NCI-H2171 treated with DMSO at 0.1 percent for 48 hours (cell line): ENCODE measurements at regions not wholly inside any gene's neighbourhood (a gene's known extent, or its start where the extent isn't known, plus 50 kb on each side); places are given as distances from the start of the nearest gene placed in this dataset.
"Not testable (repeated sequence)": the region's sequence is repeated elsewhere in the genome, so short reads cannot be mapped to it uniquely, and the experiment has no call there.

Experiments used
- DNase-seq: peaks from one replicate; lab custom pipeline; 2025; lab: John Stamatoyannopoulos, UW

GRCh38 chr16:14002416-14002990 lies 68.6 kb upstream of the MRTFB start:
- no peak for DNase-seq

GRCh38 chr16:14003074-14003570 lies 68.0 kb upstream of the MRTFB start:
- DNase-seq, result no peak

GRCh38 chr16:14004031-14004728 lies 66.9 kb upstream of the MRTFB start:
- no peak for DNase-seq

- no peak for DNase-seq
Observed at GRCh38 chr16:14004729-14005315, 66.3 kb upstream of the MRTFB start.

- DNase-seq, result no peak
Observed at GRCh38 chr16:14005335-14005734, 65.8 kb upstream of the MRTFB start.

- DNase-seq, result peak; percentile 63
Observed at GRCh38 chr16:14007450-14007849, 63.7 kb upstream of the MRTFB start.

GRCh38 chr16:14011001-14011400 lies 60.1 kb upstream of the MRTFB start:
- no peak for DNase-seq

GRCh38 chr16:14011846-14012245 lies 59.3 kb upstream of the MRTFB start:
- no peak for DNase-seq

GRCh38 chr16:14013145-14013570 lies 58.0 kb upstream of the MRTFB start:
- no peak for DNase-seq

GRCh38 chr16:14013571-14014283 lies 57.4 kb upstream of the MRTFB start:
- peak; percentile 91 for DNase-seq

- no peak for DNase-seq
Observed at GRCh38 chr16:14014284-14014625, 56.9 kb upstream of the MRTFB start.

GRCh38 chr16:14015033-14015432 lies 56.1 kb upstream of the MRTFB start:
- DNase-seq, result no peak

GRCh38 chr16:14015461-14015860 lies 55.7 kb upstream of the MRTFB start:
- DNase-seq, result no peak

GRCh38 chr16:14015948-14016347 lies 55.2 kb upstream of the MRTFB start:
- DNase-seq, result no peak

GRCh38 chr16:14016362-14016761 lies 54.8 kb upstream of the MRTFB start:
- DNase-seq, result not testable (repeated sequence)

- no peak for DNase-seq
Observed at GRCh38 chr16:14017886-14018285, 53.2 kb upstream of the MRTFB start.

GRCh38 chr16:14018851-14019250 lies 52.3 kb upstream of the MRTFB start:
- no peak for DNase-seq

GRCh38 chr16:14020141-14020540 lies 51.0 kb upstream of the MRTFB start:
- DNase-seq, result no peak
